Inflammatory macrophage treated with lipopolysaccharide for 1 hour (primary cell): ENCODE measurements at regions not wholly inside any gene's neighbourhood (a gene's known extent, or its start where the extent isn't known, plus 50 kb on each side); places are given as distances from the start of the nearest gene placed in this dataset.

ENCODE experiments used
- DNase-seq, 2 donors: peaks; one replicate each; pipeline ENCODE4 v3.0.0-alpha.2; 2020 to 2022

- DNase-seq: no peak
These were observed 115.9 kb downstream of the LY86 start for GRCh38 chr6:6704103-6705060.

- no peak for DNase-seq
These were observed 116.5 kb downstream of the LY86 start for GRCh38 chr6:6705061-6705425.

DNA sequence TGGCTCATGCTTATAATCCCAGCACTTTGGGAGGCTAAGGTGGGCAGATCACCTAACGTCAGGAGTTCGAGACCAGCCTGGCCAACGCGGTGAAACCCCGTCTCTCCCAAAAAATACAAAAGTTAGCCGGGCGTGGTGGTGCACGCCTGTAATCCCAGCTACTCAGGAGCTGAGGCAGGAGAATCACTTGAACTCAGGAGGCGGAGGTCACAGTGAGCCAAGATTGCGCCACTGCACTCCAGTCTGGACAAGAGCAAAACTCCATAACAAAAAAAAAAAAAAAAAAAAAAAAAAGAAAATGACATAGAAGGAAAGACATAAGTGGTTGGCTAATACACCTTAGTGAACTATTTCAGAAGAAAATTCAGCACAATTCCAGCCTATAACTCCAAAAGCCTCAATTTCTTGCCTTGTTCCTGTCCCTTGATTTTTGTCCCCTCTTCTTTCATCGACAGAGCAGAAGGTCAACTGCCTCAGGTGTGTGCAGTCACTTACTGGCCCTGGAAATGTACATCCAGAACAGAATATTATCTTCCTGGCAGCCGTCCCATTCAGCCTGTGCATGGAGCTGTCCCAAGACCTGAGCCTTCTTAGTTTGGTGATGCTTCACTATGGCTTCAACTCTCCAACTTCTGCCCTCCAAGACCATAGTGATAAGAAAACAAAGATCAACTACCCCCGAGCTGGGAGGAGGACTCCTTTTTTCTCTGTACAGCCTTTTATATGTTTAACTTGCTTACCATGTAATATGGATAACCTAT lies 117.6 kb downstream of the LY86 start:
- no peak for DNase-seq

DNA sequence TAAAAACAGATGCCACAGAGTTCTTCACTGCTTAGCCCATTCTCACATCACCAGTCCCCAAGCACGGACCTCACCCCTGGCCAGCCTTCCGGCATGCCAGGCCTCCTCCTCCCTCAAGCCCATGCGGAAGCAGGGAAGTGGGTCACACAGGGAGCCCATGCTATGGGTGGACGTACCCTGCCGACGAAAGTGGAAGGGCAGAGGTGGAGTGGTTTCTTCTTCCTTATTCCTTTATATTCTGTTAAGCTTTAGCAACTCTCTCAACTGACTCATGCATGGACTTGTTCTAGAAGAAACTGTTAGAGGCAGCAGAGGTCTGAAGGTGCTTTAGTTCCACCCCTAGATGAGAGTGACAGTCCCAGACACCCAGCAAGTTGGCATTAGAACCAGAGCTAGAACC lies 118.6 kb downstream of the LY86 start:
- peak; percentile 67 to 81 for DNase-seq

GRCh38 chr6:6709106-6709505 lies 120.6 kb downstream of the LY86 start:
- DNase-seq: no peak

GRCh38 chr6:6711031-6711785 lies 122.7 kb downstream of the LY86 start:
- no peak for DNase-seq

GRCh38 chr6:6711832-6712448 lies 123.4 kb downstream of the LY86 start:
- no peak for DNase-seq

- peak; percentile 43 to 58 for DNase-seq
These were observed 124.2 kb downstream of the LY86 start for GRCh38 chr6:6712449-6713403.

GRCh38 chr6:6713657-6714056 lies 125.1 kb downstream of the LY86 start:
- DNase-seq: no peak

DNA sequence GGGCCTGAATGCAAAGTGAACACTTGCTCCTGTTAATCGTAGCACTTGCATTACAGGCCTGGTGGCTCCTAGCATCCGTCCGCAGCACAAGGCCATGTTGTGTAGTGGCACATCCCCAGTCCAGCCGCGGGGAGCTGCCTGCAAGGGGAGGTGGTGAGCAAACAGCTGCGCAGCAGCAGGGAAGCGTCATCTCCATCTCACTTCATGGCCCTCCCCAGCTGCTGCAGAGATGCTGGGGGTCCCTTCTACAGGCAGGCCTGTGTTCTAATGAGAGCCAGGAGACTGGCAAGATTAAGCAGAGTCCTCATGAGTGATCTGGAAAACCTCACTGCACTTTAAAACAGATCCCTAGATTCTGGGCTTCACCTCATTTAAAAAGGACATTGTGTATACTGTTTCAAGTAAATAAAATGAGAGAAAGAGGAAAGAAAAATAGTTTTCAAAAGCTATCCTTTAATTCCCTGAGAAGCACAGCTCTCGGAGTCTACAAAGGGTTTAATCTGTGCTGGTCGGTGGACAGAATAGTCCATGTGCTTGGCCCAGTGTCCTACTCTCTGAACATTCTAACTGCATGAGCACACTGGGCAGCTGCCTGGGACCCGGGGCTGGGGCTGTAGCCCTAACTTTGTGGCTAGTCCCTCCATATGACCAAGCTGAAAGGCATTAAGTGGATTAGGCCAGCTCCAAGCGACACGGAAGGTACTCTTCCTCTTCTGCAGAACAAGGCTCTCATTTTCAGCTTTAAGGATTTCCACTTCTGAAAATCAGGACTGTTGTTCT lies 125.8 kb downstream of the LY86 start:
- DNase-seq: no peak

DNA sequence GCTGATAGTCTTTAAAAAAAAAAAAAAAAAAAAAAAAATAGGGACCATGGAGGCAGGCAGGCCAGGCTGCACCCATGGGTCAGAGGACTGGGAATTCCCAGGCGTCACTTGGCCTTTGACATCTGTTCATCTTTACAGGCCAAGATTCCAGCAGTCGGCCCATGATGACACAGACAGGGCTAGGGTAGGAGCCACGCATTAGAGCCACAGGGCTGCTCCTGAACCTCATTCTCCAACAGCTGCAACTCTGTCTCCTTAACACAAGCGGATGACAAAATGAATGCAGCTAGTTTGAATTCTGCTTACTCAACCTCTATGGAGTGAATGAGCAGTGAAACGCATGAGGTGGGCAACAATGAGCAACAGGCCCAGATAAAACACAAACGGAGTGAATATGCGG lies 126.4 kb downstream of the LY86 start:
- DNase-seq: peak in 1 of 2 donors; percentile 47

GRCh38 chr6:6715465-6715864 lies 126.9 kb downstream of the LY86 start:
- DNase-seq: no peak

- DNase-seq: peak in 1 of 2 donors; percentile 58
These were observed 128.7 kb downstream of the LY86 start for GRCh38 chr6:6716998-6717763.

DNA sequence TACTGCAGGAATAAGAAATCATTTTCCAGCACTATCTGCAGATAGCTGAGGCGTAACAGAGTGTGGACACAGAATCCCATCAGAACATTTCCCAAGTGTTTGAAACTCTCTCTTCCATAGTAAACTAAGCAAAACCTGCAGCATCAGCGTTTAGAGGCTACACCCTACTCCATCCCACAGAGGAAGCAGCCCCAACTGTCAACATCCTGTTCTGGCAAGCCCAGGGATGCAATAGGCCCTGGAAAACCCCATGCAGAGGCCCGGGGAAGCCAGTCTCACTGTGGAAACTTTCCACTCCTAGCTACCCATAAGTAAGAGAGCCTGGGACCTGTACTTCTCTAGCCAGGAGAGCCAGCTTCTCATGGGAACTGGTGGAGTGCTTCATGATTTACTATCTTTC lies 129.4 kb downstream of the LY86 start:
- peak; percentile 94 to 98 for DNase-seq

GRCh38 chr6:6721606-6722005 lies 133.1 kb downstream of the LY86 start:
- no peak for DNase-seq

DNA sequence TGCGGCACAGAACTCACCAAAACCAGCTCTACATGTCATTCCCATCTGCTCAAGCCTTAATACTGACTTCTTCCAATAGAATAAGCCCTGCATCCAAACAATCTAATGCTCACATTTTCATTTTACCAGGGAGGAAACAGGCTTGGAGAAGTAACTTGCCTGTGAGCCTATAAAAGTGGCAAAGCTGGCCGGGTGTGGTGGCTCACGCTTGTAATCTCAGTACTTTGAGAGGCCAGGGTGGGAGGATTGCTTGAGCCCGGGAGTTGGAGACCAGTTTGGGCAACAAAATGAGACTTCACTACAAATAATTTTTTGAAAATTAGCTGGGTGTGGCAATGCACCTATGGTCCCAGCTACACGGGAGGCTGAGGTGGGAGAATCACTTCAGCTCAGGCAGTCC lies 133.7 kb downstream of the LY86 start:
- no peak for DNase-seq

DNA sequence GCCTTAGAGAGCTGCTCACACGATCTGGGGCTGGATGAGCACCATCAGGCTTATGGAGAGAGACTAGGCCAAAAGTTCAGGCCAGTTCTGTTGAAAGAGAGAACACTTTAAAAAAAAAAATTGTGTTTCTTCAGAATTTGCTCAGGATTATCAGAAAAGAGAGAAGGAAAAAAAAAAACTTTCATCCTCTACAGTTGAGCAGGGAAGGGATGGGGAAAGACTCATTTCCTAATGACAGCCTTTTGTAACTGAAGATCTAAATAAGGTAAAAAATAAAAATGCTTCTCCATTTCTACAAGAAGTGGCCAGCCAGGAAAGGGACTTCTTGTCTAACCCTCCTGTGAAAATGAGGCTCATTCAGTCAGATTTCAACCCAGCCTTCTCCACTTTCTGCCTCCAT lies 134.8 kb downstream of the LY86 start:
- peak; percentile 51 to 54 for DNase-seq

DNA sequence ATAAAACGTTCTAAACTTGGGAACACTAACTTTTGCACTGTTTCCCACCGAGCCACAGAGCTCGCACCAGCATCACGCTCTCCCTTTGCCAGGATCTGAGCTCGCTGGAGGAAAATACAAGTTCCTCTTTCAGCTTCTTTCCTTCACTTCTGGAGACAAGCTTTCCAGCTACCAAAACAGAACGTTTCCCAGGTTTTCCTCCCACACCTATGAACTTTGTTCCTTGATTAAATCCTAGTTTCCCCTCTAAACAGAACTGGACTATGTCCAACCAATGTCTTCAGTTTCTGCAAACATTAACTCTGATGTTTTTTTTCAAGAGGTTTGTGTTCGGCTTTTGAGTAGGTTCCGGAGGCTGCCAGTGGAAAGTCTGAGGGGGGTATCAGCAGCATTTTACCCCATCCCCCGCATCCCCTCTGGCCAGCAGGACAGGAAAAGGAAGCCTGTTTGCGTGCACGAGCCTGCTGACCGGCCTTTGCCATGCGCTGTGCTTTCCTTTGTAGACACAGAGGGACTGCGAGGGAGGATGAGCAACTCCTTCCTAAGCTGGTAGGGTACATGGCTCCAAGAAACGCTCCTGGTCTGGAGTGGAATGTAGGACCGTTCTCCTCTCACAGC lies 135.5 kb downstream of the LY86 start:
- peak; percentile 59 to 71 for DNase-seq
